Right lung (tissue), 2 donors: ENCODE measurements at regions not wholly inside any gene's neighbourhood (a gene's known extent, or its start where the extent isn't known, plus 50 kb on each side); places are given as distances from the start of the nearest gene placed in this dataset.
"Not testable (repeated sequence)": the region's sequence is repeated elsewhere in the genome, so short reads cannot be mapped to it uniquely, and the experiment has no call there.

Experiments
- DNase-seq, 2 donors: peaks; one replicate each; pipeline ENCODE4 v3.0.0-alpha.2; 2013

DNA sequence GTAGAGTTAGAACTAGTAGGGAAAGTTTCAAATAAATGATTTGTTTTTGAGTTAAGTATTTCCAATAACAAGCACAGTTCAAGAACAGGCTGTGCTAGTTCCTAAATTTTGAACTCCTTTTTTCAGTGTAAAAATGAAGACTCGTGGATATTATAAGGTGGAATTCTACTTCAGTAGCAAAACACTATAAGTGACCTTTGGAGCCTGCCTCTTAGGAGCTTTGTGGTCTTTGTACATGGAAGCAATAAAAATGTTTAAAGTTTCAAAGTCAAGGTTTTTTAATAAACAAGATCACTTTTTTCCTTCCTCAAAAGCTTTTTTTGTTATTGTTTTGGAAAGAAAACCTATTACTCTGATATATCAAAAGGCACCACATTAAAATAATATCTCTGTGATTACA is 292.4 kb upstream of the VWC2 start:
- DNase-seq: no peak

GRCh38 chr7:49483142-49483541 is 290.3 kb upstream of the VWC2 start:
- no peak for DNase-seq

DNA sequence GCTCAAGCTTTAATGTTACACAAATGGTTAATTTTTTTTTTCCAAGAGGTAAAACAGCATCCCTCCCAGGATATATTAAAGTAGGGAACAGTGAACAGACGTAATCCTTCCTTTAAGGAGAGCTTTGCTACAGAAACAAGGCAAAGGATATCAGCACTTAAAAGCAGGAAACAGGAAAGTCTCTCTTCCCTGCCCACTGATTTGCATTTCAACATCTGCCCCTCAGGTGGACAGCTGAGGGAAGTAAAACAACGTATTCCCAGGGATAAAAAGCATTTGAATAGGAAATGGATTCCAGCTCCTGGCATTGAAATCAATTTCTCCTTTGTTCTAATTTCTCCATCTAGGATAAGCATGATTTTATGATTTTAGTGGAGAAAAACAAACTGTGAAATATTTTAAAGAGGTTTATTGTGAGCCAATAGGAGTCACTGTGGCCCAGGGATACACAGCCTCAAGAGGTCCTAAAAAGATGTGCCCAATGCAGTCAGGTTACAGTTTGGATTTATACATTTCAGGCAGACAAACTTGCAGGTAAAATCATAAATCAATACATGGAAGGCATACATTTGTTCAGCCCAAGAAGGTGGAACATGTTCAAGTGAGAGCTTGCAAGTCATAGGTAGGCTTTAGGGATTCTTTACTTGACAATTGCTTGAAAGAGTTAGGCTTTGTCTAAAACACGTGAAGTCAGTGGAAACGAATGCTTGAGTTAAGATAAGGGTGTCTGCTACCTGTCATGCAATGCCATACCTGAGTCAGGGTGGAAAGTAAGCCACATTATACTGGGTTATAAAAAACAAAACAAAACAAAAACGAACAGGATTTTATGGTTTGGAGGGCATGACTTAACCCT is 286.2 kb upstream of the VWC2 start:
- no peak for DNase-seq

DNA sequence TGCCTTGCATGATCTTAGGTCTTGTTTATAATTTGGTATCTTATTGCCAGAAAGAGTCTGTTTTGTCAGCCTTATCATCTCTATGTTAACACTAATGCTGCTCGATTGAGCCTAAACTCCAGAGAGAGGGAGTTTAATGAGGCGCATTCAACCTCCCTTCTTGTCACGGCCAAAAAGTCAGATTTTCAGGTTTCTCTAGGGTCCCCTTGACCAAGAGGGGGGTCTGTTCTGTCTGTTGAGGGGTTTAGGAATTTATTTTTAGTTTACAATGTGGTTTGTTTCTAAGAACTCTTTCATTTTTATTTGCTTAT is 285.7 kb upstream of the VWC2 start:
- no peak for DNase-seq

DNA sequence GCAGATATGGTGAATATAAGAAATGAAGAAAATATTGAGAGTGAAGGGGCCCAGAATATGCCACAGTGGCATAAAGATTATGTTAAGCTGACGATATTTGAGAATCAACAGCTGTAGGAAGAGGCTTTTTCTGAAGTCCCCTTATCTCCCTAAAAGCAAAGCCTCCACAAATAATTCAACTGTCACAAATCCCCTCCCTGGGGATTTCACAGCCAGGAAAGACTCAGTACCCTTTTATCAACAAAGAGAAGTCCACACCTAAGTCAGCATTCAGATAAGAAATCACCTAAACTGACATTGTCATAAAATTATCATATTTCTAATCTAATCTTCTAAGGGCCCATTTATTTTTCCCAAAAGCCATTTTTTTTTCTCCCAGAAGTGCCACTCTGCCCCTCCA is 284.9 kb upstream of the VWC2 start:
- no peak for DNase-seq

DNA sequence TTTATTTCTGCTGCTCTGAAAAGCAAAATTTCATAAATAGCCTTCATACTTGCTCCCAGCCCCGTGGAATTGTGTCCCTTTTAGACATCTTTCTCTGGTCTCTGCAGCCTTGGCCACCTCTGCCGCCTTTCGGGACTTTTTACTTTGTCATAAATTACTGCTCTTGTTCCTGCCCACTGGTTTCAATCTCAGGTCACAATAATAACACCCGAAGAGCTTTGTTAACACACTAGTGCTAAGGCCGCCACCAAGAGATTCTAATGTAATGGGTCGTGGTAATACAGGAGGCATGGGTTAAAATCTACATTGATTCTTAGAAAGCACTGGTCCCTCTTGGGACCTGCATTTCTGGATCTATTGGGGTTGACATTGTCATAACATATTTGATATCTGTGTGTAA is 276.0 kb upstream of the VWC2 start:
- no peak for DNase-seq

GRCh38 chr7:49500741-49501140 is 272.7 kb upstream of the VWC2 start:
- no peak for DNase-seq

DNA sequence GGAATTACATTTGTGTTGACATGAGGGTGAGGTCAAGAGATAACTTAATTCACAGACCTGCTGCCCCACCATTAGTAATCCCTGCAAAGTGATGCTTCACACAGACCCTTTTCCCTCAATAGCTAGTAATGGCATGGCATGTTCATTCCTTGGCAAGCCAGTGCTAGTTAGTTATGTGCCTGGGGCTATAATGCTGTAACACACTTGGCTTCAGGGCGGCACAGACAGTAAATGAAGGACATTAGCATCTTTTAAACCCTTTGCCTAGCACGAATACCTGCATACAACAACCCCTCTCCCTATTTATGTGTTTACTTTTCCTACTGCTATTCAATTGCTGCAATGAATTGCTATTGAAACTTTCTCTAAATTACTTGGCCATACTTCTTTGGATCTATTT is 266.2 kb upstream of the VWC2 start:
- DNase-seq: not testable (repeated sequence)

DNA sequence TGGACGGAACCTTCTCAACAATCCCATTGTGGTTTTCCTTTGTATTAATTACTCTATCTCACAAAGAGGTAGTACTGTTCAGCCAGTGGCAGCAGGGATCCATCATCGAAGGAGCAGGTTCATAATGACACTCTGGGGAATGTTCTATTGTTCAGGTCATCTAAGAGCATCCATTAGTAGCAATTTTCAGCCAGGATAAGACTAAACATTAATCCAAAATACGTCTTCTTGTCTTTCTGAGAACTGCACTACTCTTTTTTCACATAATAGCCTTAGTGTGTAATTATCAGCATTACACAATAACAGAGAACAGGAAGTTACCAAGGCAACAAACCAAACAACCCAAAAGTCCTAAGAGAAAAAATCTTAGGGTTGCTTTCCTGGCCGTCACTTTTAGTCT is 259.5 kb upstream of the VWC2 start:
- DNase-seq: peak; percentile 3 to 28

DNA sequence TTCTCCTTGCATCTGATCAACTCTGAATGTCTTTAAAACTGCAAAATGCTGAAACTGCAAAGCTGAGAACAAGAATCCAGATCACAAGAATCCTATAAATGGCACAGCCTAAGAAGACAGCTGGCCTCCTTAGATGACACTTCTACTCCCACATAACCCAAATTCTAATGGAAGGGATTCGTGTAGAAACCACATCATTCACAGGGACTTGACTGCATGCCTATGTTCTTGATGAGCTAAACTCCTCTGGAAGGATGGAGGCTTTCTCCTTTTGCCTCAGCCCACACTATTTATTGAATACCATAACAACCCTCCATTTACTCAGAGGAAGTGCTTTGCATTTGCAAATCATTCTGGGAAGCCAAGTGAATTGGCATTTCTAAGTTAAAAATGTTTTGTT is 252.5 kb upstream of the VWC2 start:
- DNase-seq: no peak

DNA sequence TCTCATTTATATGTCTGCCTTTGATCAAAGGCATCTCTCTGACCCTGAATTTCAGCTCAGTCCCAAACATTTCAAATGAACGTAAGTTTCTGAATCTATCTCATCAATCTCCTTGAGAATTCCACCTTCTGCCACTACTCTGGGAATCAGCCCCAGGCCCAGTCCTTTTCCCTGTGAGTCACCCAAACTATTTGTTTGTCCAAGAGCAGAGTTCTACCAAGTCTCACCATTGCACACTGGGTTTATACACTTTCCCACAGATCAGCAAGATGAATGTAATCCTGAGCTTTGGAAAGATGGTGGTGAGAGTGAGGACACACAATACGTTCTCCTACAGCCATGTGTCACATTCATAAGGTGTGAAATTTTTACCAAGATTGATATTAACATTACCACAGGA is 251.3 kb upstream of the VWC2 start:
- no peak for DNase-seq

DNA sequence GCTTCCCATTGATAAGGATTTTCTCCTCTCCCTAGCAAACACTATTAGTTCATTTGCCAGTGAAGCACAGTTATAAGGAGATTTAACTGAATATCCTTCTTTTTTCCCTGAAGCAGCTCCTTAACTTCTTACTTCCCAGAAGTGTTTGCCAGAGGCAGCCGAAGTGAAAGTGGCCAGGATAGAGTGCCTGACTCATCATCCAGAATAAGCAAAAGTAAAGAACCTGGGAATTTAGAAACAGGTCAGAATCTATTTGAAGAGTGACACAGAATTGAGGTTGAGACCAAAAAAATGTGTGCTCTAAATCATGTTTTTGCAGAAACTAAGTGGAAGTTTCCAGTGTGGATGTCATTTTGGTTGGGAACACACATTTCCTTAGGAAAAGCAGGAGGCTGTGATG is 249.6 kb upstream of the VWC2 start:
- no peak for DNase-seq

GRCh38 chr7:49527182-49527581 is 246.3 kb upstream of the VWC2 start:
- no peak for DNase-seq

- DNase-seq: no peak
Observed at GRCh38 chr7:49530481-49530880, 243.0 kb upstream of the VWC2 start.

GRCh38 chr7:49563693-49564378 is 209.6 kb upstream of the VWC2 start:
- no peak for DNase-seq

- no peak for DNase-seq
Observed at GRCh38 chr7:49564379-49564714, 209.1 kb upstream of the VWC2 start.

DNA sequence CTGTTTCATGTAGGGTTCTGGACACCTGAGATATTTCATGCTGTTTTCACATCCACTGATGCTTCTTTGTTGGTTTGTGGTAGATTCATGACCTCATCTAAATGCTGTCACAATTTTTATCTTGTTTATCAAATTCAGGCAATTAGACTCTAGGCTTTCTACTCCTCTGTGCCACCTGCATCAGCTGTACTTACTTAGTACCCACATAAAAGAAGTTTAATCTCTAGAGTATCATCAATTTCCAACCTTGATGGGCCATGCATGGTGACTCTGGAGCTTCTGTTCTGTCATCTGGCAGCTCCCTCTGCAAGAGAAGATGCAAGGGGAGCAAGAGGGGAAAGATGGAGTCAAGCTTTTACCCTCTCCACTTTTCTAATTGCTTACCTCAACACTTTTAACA is 195.9 kb upstream of the VWC2 start:
- DNase-seq: no peak

DNA sequence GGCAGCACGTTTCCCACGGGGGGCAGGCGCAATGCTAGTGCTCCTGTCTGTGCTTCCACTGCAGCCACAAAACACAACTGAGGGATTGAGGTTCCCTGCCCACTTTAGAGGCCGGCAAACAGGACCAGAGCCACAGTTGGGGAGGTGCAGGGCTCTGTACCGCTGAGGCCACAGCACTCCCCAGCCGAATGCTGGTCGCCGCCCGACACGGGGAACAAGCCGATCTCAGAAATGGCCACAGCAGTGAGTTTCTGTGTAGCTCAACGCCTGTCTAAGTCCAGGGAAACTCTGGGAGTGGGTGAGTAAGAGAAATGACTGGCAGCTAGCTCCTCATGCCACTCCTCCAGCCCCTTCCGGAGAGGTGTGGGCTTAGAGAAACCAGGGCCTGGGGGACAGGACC is 194.0 kb upstream of the VWC2 start:
- DNase-seq: no peak

DNA sequence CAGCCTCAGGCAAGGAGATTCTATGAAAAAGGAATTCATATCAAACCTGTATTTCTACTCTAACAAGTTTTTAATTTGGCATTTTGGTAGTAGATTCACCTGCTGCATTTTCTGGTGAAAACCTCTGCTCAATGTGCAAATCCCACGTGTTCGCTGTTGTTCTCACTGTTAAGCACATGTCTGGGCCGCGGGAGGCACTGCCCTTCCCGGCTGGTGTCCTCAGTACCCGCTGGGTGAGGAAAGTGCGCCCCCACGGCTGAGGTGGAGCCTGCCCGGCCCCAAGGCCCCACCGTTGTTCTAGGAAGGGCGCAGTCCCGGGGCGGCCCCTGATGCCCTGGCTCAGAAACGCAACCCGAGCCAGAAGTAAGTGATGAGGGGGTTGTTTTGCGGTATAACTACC is 193.4 kb upstream of the VWC2 start:
- DNase-seq: no peak

DNA sequence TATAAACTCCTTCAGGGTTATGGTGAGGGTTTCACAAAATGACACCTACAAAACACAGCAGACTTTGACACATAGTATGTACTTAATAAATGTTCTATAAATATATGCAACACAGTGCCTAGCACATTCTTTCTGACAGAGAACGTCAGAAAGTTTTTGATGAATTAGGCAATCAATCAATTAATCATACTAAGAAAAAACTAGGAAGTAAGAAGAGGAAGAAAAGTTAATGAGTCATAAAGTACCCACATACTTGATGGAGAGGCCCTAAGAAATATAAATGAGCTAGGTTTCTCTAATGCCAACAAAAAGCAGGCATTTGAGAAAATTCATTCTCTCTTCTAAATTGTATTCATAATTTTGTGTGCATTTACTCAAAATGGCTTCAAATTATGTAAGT is 192.7 kb upstream of the VWC2 start:
- no peak for DNase-seq

DNA sequence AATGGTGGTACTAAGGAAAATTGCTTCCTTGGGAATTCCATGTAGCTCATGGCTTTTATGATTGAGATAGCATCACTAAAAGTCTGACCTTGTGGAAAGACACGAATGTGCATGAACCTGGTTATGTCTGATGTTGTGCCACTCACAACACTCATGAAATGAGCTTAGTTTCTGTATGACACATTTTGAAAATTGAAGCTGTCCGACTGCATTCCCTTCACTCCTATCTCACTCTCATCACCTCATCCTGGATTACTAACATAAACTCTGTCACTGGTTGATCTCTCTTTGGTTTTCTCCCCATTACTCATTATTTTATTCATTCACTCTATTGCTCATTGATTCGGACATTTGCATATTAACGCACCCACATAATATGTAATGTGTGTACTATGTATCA is 190.0 kb upstream of the VWC2 start:
- no peak for DNase-seq

- DNase-seq: no peak
Observed at GRCh38 chr7:49596701-49597491, 176.5 kb upstream of the VWC2 start.

GRCh38 chr7:49597805-49598204 is 175.6 kb upstream of the VWC2 start:
- no peak for DNase-seq
